HepG2 (cell line): ENCODE measurements at regions not wholly inside any gene's neighbourhood (a gene's known extent, or its start where the extent isn't known, plus 50 kb on each side); places are given as distances from the start of the nearest gene placed in this dataset.

Experiments used
- ATF3 ChIP-seq: sonication (generic); formaldehyde crosslinking; IDR thresholded peaks from 2 replicates; pipeline ENCODE4 v1.4.0; 2020; ENCODE audit warnings: missing genetic modification reagents
- IKZF1 ChIP-seq: fragments of 450-650 bp; IDR thresholded peaks from 2 replicates; pipeline ENCODE4 v1.7.1; 2016
- KMT2B ChIP-seq: IDR thresholded peaks from 2 replicates; pipeline ENCODE4 v1.6.1; 2016; ENCODE audit warnings: missing genetic modification reagents, missing compliant biosample characterization
- MAFF ChIP-seq: IDR thresholded peaks from 2 replicates; pipeline ENCODE4 v1.6.1; 2011; ENCODE audit warnings: low read depth, low read length, improper control_type of control experiment
- NFKBIZ ChIP-seq: IDR thresholded peaks from 2 replicates; pipeline ENCODE4 v1.6.1; 2018; ENCODE audit warnings: missing genetic modification reagents, missing compliant biosample characterization
- PHF5A ChIP-seq: IDR thresholded peaks from one replicate; pipeline ENCODE4 v1.6.1; 2018; ENCODE audit warnings: low read depth, missing genetic modification reagents; ENCODE audit not compliant: unreplicated experiment
- PLRG1 ChIP-seq: fragments of 450-650 bp; conservative IDR thresholded peaks from 2 replicates; pipeline ENCODE4 v1.6.1; 2016
- SYNCRIP ChIP-seq: fragments of 200-400 bp; formaldehyde crosslinking; IDR thresholded peaks from 2 replicates; pipeline ENCODE4 v1.6.1; 2018; ENCODE audit warnings: mild to moderate bottlenecking, low read depth, low read length; ENCODE audit not compliant: insufficient read depth
- ZNF264 ChIP-seq: sonication (generic); formaldehyde crosslinking; IDR thresholded peaks from 2 replicates; pipeline ENCODE4 v1.4.0; 2020; ENCODE audit warnings: missing genetic modification reagents
- ZNF350 ChIP-seq: sonication (generic); formaldehyde crosslinking; IDR thresholded peaks from 2 replicates; pipeline ENCODE4 v1.4.0; 2020; ENCODE audit warnings: mild to moderate bottlenecking, low read depth, missing genetic modification reagents, borderline replicate concordance
- ZNF446 ChIP-seq: sonication (generic); formaldehyde crosslinking; IDR thresholded peaks from 2 replicates; pipeline ENCODE4 v1.5.0; 2020; ENCODE audit warnings: mild to moderate bottlenecking, missing genetic modification reagents
- ZNF639 ChIP-seq: conservative IDR thresholded peaks from 2 replicates; pipeline ENCODE4 v1.6.1; 2018; ENCODE audit warnings: missing genetic modification reagents
- ZNF746 ChIP-seq: sonication (generic); formaldehyde crosslinking; IDR thresholded peaks from 2 replicates; pipeline ENCODE4 v1.8.0; 2022; ENCODE audit warnings: mild to moderate bottlenecking, missing genetic modification reagents
- ZNF781 ChIP-seq: sonication (generic); formaldehyde crosslinking; IDR thresholded peaks from 2 replicates; pipeline ENCODE4 v1.5.1; 2020; ENCODE audit warnings: borderline replicate concordance, mild to moderate bottlenecking, missing genetic modification reagents; ENCODE audit errors: not compliant biosample characterization
- ZNF839 ChIP-seq: sonication (generic); formaldehyde crosslinking; IDR thresholded peaks from 2 replicates; pipeline ENCODE4 v1.4.0; 2020; ENCODE audit warnings: missing genetic modification reagents, mild to moderate bottlenecking, borderline replicate concordance
- ZUFSP ChIP-seq: sonication (generic); formaldehyde crosslinking; IDR thresholded peaks from 2 replicates; pipeline ENCODE4 v1.9.0; 2021; ENCODE audit warnings: missing genetic modification reagents, mild to moderate bottlenecking, borderline replicate concordance
- TF ChIP-seq, protein P1 (sequence below): sonication (generic); formaldehyde crosslinking; IDR thresholded peaks from 2 replicates; pipeline ENCODE4 v1.5.1; 2020; ENCODE audit warnings: missing genetic modification reagents, mild to moderate bottlenecking, borderline replicate concordance
- TF ChIP-seq, protein P2 (sequence below): fragments of 450-650 bp; IDR thresholded peaks from 2 replicates; pipeline ENCODE4 v1.6.1; 2016
- TF ChIP-seq, protein P3 (sequence below): sonication (generic); formaldehyde crosslinking; IDR thresholded peaks from 2 replicates; pipeline ENCODE4 v1.4.0; 2020; ENCODE audit warnings: low read depth, mild to moderate bottlenecking, missing genetic modification reagents
- TF ChIP-seq, protein P4 (sequence below): sonication (generic); formaldehyde crosslinking; IDR thresholded peaks from 2 replicates; pipeline ENCODE4 v1.8.1; 2023; ENCODE audit warnings: mild to moderate bottlenecking, missing genetic modification reagents, borderline replicate concordance

DNA sequence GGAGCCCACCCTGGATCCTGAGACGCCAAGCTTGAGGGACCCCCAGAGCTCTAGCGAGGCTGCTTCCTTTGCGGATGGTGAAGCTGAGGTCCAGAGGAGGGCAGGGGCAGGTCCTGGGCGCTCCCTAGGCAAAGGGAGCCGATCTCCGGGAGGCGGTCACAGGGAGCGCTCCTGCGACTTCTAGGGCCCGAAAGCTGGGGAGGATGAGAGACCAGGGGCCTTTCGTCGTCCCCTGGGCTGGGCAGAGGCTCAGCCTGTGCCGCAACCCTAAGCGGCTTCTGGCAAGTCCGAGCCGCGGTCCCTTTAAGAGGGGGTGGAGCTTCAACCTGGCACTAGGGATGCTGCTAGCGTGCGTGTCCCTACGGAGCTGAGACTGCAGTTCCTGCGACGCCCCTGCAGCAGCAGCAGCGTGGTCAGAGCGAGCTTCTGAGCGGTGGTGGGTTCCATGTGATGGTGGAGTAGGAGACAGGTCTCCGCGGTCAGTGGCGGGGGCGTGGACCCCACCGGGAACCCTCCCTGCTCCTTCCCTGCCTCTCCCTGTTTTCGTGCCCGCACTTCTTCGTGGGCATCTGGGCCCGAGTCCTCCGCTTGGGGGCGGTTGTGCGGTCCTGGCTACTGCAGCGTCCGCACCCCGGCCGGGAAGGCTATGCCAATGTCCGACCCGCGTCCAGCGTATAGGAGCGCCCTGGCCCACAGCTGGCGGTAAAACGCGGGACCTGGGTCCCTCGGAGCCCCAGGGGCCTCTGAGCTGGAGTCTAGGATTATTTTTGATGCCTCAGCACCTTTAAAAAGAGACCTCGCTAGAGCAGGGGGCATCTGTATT, 154.6 kb downstream of the CCDC74A start (continued):
- TF ChIP-seq, protein P1, sequence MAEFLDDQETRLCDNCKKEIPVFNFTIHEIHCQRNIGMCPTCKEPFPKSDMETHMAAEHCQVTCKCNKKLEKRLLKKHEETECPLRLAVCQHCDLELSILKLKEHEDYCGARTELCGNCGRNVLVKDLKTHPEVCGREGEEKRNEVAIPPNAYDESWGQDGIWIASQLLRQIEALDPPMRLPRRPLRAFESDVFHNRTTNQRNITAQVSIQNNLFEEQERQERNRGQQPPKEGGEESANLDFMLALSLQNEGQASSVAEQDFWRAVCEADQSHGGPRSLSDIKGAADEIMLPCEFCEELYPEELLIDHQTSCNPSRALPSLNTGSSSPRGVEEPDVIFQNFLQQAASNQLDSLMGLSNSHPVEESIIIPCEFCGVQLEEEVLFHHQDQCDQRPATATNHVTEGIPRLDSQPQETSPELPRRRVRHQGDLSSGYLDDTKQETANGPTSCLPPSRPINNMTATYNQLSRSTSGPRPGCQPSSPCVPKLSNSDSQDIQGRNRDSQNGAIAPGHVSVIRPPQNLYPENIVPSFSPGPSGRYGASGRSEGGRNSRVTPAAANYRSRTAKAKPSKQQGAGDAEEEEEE (CRISPR knock-in tag) = peak; percentile 92; the same call in 1 of the 2 replicates
- TF ChIP-seq ATF3 (CRISPR knock-in tag) (no peak), NFKBIZ (CRISPR knock-in tag) (0 out of 2 replicates have a peak, but pooled peaks have one; percentile 35), PHF5A (no peak), IKZF1 (no peak), SYNCRIP (no peak), ZNF446 (CRISPR knock-in tag) (no peak), ZNF264 (peak; percentile 80), ZNF839 (0 out of 2 replicates have a peak, but pooled peaks have one; percentile 28), ZNF746 (no peak), MAFF (peak; percentile 28; the same call in 1 of the 2 replicates), ZNF639 (CRISPR knock-in tag) (peak; percentile 62; the same call in 1 of the 2 replicates), ZNF781 (CRISPR knock-in tag) (peak; percentile 91), ZNF350 (CRISPR knock-in tag) (peak; percentile 64), PLRG1 (no peak), ZUFSP (CRISPR knock-in tag) (no peak), KMT2B (CRISPR knock-in tag) (peak; percentile 92)
- TF ChIP-seq, protein P2, sequence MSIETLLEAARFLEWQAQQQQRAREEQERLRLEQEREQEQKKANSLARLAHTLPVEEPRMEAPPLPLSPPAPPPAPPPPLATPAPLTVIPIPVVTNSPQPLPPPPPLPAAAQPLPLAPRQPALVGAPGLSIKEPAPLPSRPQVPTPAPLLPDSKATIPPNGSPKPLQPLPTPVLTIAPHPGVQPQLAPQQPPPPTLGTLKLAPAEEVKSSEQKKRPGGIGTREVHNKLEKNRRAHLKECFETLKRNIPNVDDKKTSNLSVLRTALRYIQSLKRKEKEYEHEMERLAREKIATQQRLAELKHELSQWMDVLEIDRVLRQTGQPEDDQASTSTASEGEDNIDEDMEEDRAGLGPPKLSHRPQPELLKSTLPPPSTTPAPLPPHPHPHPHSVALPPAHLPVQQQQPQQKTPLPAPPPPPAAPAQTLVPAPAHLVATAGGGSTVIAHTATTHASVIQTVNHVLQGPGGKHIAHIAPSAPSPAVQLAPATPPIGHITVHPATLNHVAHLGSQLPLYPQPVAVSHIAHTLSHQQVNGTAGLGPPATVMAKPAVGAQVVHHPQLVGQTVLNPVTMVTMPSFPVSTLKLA = no peak
- TF ChIP-seq, protein P3, sequence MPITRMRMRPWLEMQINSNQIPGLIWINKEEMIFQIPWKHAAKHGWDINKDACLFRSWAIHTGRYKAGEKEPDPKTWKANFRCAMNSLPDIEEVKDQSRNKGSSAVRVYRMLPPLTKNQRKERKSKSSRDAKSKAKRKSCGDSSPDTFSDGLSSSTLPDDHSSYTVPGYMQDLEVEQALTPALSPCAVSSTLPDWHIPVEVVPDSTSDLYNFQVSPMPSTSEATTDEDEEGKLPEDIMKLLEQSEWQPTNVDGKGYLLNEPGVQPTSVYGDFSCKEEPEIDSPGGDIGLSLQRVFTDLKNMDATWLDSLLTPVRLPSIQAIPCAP = 0 out of 2 replicates have a peak, but pooled peaks have one; percentile 31
- TF ChIP-seq, protein P4, sequence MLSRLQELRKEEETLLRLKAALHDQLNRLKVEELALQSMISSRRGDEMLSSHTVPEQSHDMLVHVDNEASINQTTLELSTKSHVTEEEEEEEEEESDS (CRISPR knock-in tag) = no peak
